ENCODE measurements at regions not wholly inside any gene's neighbourhood (a gene's known extent, or its start where the extent isn't known, plus 50 kb on each side); places are given as distances from the start of the nearest gene placed in this dataset.
A peak's percentile ranks its signal among the peaks of the same experiment; 100 is the strongest.

DNA sequence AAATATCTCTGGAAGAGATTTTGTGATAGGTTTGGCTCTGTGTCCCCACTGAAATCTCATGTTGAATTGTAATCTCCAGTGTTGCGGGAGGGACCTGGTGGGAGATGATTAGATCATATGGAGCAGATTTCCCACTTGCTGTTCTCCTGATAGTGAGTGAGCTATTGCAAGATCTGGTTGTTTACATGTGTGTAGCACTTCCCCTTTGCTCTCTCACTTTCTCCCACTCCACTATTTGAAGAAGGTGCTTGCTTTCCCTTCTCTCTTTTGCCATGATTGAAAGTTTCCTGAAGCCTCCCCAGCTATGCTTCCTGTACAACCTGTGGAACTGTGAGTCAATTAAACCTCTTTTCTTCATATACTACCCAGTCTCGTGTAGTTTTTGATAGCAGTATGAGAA is 97.0 kb upstream of the FN1 start (continued):
- TF ChIP-seq, protein P1, sequence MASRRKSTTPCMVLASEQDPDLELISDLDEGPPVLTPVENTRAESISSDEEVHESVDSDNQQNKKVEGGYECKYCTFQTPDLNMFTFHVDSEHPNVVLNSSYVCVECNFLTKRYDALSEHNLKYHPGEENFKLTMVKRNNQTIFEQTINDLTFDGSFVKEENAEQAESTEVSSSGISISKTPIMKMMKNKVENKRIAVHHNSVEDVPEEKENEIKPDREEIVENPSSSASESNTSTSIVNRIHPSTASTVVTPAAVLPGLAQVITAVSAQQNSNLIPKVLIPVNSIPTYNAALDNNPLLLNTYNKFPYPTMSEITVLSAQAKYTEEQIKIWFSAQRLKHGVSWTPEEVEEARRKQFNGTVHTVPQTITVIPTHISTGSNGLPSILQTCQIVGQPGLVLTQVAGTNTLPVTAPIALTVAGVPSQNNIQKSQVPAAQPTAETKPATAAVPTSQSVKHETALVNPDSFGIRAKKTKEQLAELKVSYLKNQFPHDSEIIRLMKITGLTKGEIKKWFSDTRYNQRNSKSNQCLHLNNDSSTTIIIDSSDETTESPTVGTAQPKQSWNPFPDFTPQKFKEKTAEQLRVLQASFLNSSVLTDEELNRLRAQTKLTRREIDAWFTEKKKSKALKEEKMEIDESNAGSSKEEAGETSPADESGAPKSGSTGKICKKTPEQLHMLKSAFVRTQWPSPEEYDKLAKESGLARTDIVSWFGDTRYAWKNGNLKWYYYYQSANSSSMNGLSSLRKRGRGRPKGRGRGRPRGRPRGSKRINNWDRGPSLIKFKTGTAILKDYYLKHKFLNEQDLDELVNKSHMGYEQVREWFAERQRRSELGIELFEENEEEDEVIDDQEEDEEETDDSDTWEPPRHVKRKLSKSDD (conservative IDR thresholded peaks at IDR 0.05; ENCODE audit: low read length), result no peak
- TF ChIP-seq HDAC8 (tag; IDR thresholded peaks at IDR 0.05), result no peak
- TF ChIP-seq NR2F6 (CRISPR knock-in tag; IDR thresholded peaks at IDR 0.05), result no peak
- TF ChIP-seq ZNF121 (CRISPR knock-in tag; conservative IDR thresholded peaks at IDR 0.05), result no peak
- TF ChIP-seq NFATC3 (IDR thresholded peaks at IDR 0.05), result no peak
- TF ChIP-seq KDM4B (IDR thresholded peaks at IDR 0.05; ENCODE audit: borderline replicate concordance in 2 of 2, low read depth in 1 of 2), result no peak
- TF ChIP-seq, protein P2, sequence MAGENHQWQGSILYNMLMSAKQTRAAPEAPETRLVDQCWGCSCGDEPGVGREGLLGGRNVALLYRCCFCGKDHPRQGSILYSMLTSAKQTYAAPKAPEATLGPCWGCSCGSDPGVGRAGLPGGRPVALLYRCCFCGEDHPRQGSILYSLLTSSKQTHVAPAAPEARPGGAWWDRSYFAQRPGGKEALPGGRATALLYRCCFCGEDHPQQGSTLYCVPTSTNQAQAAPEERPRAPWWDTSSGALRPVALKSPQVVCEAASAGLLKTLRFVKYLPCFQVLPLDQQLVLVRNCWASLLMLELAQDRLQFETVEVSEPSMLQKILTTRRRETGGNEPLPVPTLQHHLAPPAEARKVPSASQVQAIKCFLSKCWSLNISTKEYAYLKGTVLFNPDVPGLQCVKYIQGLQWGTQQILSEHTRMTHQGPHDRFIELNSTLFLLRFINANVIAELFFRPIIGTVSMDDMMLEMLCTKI (IDR thresholded peaks at IDR 0.05; ENCODE audit: partially characterized antibody), result no peak
- no peak for TF ChIP-seq PCBP2 (IDR thresholded peaks at IDR 0.05; ENCODE audit: low read depth, low read length, poor library complexity, severe bottlenecking)
- TF ChIP-seq SMARCE1 (IDR thresholded peaks at IDR 0.05), result peak; percentile 90; the same call in 1 of the 2 replicates
- no peak for TF ChIP-seq GATAD2A (IDR thresholded peaks at IDR 0.05)
- TF ChIP-seq, protein P3, sequence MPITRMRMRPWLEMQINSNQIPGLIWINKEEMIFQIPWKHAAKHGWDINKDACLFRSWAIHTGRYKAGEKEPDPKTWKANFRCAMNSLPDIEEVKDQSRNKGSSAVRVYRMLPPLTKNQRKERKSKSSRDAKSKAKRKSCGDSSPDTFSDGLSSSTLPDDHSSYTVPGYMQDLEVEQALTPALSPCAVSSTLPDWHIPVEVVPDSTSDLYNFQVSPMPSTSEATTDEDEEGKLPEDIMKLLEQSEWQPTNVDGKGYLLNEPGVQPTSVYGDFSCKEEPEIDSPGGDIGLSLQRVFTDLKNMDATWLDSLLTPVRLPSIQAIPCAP (CRISPR knock-in tag; IDR thresholded peaks at IDR 0.05; ENCODE audit: borderline replicate concordance), result no peak
- TF ChIP-seq CXXC5 (CRISPR knock-in tag; IDR thresholded peaks at IDR 0.05), result peak; percentile 56
- no peak for TF ChIP-seq RB1 (IDR thresholded peaks at IDR 0.05; ENCODE audit: low read depth)
- TF ChIP-seq PHF20 (IDR thresholded peaks at IDR 0.05; ENCODE audit: partially characterized antibody), result no peak
- TF ChIP-seq U2AF1 (optimal IDR thresholded peaks at IDR 0.05; ENCODE audit: low read depth, low read length), result no peak
- TF ChIP-seq, protein P4, sequence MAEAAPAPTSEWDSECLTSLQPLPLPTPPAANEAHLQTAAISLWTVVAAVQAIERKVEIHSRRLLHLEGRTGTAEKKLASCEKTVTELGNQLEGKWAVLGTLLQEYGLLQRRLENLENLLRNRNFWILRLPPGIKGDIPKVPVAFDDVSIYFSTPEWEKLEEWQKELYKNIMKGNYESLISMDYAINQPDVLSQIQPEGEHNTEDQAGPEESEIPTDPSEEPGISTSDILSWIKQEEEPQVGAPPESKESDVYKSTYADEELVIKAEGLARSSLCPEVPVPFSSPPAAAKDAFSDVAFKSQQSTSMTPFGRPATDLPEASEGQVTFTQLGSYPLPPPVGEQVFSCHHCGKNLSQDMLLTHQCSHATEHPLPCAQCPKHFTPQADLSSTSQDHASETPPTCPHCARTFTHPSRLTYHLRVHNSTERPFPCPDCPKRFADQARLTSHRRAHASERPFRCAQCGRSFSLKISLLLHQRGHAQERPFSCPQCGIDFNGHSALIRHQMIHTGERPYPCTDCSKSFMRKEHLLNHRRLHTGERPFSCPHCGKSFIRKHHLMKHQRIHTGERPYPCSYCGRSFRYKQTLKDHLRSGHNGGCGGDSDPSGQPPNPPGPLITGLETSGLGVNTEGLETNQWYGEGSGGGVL (CRISPR knock-in tag; IDR thresholded peaks at IDR 0.05), result no peak
- peak; percentile 45; the same call in 1 of the 2 replicates for TF ChIP-seq HDAC2 (IDR thresholded peaks at IDR 0.05)
- TF ChIP-seq KAT7 (CRISPR knock-in tag; IDR thresholded peaks at IDR 0.05; ENCODE audit: borderline replicate concordance), result no peak
- no peak for TF ChIP-seq KLF10 (CRISPR knock-in tag; IDR thresholded peaks at IDR 0.05)
- TF ChIP-seq FOS (IDR thresholded peaks at IDR 0.05; ENCODE audit: extremely low read depth, insufficient read length), result no peak
- TF ChIP-seq, protein P5, sequence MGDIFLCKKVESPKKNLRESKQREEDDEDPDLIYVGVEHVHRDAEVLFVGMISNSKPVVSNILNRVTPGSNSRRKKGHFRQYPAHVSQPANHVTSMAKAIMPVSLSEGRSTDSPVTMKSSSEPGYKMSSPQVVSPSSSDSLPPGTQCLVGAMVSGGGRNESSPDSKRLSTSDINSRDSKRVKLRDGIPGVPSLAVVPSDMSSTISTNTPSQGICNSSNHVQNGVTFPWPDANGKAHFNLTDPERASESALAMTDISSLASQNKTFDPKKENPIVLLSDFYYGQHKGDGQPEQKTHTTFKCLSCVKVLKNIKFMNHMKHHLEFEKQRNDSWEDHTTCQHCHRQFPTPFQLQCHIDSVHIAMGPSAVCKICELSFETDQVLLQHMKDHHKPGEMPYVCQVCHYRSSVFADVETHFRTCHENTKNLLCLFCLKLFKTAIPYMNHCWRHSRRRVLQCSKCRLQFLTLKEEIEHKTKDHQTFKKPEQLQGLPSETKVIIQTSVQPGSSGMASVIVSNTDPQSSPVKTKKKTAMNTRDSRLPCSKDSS (IDR thresholded peaks at IDR 0.05; ENCODE audit: low read depth, partially characterized antibody), result no peak
- no peak for TF ChIP-seq BDP1 (IDR thresholded peaks at IDR 0.05; ENCODE audit: insufficient read depth, insufficient read length)
- TF ChIP-seq NCOA2 (IDR thresholded peaks at IDR 0.05; ENCODE audit: partially characterized antibody in 2 of 2), result no peak
